Cardiac muscle cell (in vitro differentiated cells and primary cell): ENCODE measurements at regions not wholly inside any gene's neighbourhood (a gene's known extent, or its start where the extent isn't known, plus 50 kb on each side); places are given as distances from the start of the nearest gene placed in this dataset.

Experiments used
- DNase-seq, 2 donors: peaks; one replicate each; pipeline versions ENCODE4 v3.0.0 to v3.0.0-alpha.2; 2010 to 2017; ENCODE audit warnings: low read depth in 1 of 2, low spot score in 1 of 2
- H3K27ac ChIP-seq: fragments of 200-600 bp; sonication (generic); 2 replicates; pipeline ENCODE4 v1.5.1; 2016
- H3K27me3 ChIP-seq: fragments of 200-600 bp; sonication (generic); 2 replicates; pipeline ENCODE4 v1.6.0; 2016; ENCODE audit warnings: control low read depth
- H3K36me3 ChIP-seq: fragments of 200-600 bp; sonication (generic); 2 replicates; pipeline ENCODE4 v1.5.1; 2016; ENCODE audit warnings: control low read depth
- H3K4me1 ChIP-seq: fragments of 200-600 bp; sonication (generic); 2 replicates; pipeline ENCODE4 v1.8.1; 2017; ENCODE audit warnings: low read depth, mild to moderate bottlenecking, mixed run types
- H3K4me3 ChIP-seq: fragments of 200-600 bp; sonication (generic); 2 replicates; pipeline ENCODE4 v1.5.1; 2016; ENCODE audit warnings: mild to moderate bottlenecking
- H3K9me3 ChIP-seq: fragments of 200-600 bp; sonication (generic); 2 replicates; pipeline ENCODE4 v1.5.1; 2017; ENCODE audit warnings: low read depth, mild to moderate bottlenecking, control low read depth
- CTCF ChIP-seq: IDR thresholded peaks from 2 replicates; pipeline ENCODE4 v1.5.1; 2012; ENCODE audit warnings: low read depth, mild to moderate bottlenecking, low read length

DNA sequence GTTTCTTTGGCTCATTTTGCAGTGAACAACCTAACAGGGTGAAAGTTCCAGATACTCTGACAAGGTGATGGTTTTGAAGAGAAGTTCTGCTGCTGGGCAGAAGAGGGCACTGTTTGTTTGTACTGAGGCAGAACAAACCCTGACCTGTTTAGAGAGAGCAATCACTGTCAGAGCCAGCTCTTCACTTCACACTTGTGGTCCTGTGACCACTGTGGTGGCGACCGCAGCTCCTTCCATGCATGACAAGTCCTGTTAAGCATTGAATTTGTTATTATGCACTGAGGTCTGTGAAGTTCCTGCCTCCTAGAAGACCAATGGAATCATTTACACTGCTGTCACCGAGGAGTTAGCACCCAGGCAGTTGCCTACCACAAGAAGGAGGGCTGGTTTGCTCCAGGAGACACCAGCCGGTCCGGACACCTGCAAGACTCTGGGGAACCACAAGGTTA lies 86.6 kb downstream of the ZNF330 start:
- peak; percentile 69 for TF ChIP-seq CTCF
- no peaks in the 10 kb centered on the region for H3K27me3 ChIP-seq
- DNase-seq = peak; percentile 74 to 75

DNA sequence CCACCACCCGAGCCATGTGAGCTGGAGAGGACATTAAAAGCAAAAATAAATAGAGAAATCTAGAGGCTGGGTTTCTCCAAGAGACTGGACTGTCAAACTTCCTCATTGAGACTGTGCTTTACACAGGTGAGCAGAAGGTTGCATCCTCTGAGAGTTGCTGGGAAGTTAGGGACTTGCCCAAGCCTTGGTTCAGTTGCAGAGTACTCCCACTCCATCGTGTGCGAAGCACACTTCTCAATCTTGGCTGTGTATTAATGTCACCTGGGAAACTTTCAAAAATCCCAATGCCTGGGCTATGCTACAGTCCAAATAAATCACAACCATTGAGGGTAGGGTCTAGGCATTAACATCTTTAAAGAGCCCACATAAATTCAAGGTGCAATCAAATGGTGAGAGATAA lies 89.2 kb downstream of the ZNF330 start:
- Histone ChIP-seq H3K4me1 (peaks cover 5% of the 10 kb centered on the region), H3K9me3 (no peaks in the 10 kb centered on the region), H3K27me3 (no peaks in the 10 kb centered on the region), H3K27ac (no peak overlapping the region), H3K36me3 (no peaks in the 10 kb centered on the region), H3K4me3 (no peak overlapping the region)
- DNase-seq = no peak
- TF ChIP-seq CTCF = no peak

More for the DNA sequence above, 86.6 kb downstream of the ZNF330 start:
- no peaks in the 10 kb centered on the region for H3K9me3 ChIP-seq
- no peaks in the 10 kb centered on the region for H3K4me1 ChIP-seq
- H3K4me3 ChIP-seq = no peak overlapping the region
- H3K36me3 ChIP-seq = no peaks in the 10 kb centered on the region
- H3K27ac ChIP-seq = no peak overlapping the region

- TF ChIP-seq CTCF = no peak
- Histone ChIP-seq H3K4me1 (peaks cover 5% of the 10 kb centered on the region), H3K27ac (no peak overlapping the region), H3K27me3 (no peaks in the 10 kb centered on the region), H3K9me3 (no peaks in the 10 kb centered on the region), H3K36me3 (no peaks in the 10 kb centered on the region), H3K4me3 (no peak overlapping the region)
- DNase-seq = no peak
These were observed 90.8 kb downstream of the ZNF330 start for GRCh38 chr4:141311246-141312204.

DNA sequence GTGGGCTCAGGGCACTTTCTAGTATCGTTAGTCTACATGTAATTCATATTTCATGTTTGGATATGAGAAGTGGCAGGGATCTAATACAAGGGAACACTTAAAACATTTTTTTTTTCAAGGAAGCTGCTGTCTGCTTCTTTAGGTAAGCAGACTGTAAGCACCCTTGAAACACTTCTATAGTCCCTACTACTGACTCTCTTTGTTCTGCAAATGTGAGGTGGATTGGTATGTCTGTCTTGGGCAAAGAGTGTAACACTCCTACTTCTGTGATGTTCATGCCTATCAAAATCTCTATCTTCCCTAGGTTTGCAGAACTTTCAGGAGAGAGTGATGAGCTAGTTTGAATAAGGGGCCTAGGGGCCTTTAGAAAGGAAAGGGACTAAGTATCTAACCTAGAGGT lies 93.9 kb downstream of the ZNF330 start:
- TF ChIP-seq CTCF = no peak
- no peaks in the 10 kb centered on the region for H3K27me3 ChIP-seq
- no peak overlapping the region for H3K4me3 ChIP-seq
- DNase-seq = no peak
- no peak overlapping the region for H3K27ac ChIP-seq
- H3K4me1 ChIP-seq = peaks cover 5% of the 10 kb centered on the region
- H3K9me3 ChIP-seq = no peaks in the 10 kb centered on the region
- H3K36me3 ChIP-seq = no peaks in the 10 kb centered on the region

DNA sequence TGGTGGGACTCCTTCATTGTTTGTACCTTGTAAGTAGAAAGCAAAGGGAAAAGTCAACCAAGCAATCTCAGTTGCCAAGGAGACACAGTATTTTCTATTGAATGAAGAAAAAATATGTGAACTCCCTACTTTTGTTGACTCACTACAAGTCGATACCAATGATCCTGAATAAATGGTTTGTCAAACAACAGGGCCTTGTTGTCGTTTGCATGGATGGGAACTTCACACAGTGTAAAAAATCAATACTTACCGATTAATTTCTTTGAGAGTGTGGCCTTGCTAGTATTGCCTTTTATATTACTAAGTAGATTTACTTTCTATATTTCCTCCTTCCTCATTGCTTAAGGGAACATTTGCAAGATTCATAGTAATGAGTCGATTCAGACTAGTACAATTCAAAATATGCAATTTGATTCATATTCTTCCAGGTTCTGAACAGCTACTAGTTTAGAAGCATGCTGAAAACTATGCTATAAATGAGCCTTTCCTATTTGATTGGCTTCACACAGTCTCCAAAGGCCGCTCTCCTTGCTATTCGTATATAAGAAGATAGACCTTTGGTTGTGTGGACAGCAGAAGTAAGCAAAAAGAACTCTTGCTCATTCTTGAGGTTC lies 108.0 kb downstream of the ZNF330 start:
- Histone ChIP-seq H3K27me3 (no peaks in the 10 kb centered on the region), H3K9me3 (no peaks in the 10 kb centered on the region), H3K4me3 (no peak overlapping the region), H3K4me1 (no peaks in the 10 kb centered on the region), H3K36me3 (no peaks in the 10 kb centered on the region), H3K27ac (no peak overlapping the region)
- TF ChIP-seq CTCF = no peak
- no peak for DNase-seq
